Psoas muscle (tissue), 7 donors: ENCODE measurements at regions not wholly inside any gene's neighbourhood (a gene's known extent, or its start where the extent isn't known, plus 50 kb on each side); places are given as distances from the start of the nearest gene placed in this dataset.

Experiments
- ATAC-seq, 4 donors: fragments of 200-7000 bp; cut with Tn5 transposase; one replicate each; pipeline ENCODE4 v1.9.1; 2020; ENCODE audit warnings: moderate library complexity in 3 of 4, mild to moderate bottlenecking in 2 of 4
- DNase-seq, 2 donors: peaks; one replicate each; pipeline ENCODE4 v3.0.0-alpha.2; 2020
- H3K27ac ChIP-seq: fragments of 200-600 bp; one replicate; pipeline ENCODE4 v1.8.0; 2022
- H3K27me3 ChIP-seq, 3 donors: fragments of 200-600 bp in 1 of 3; one replicate each; pipeline versions ENCODE4 v1.6.1 to v1.8.0; 2013 to 2022; ENCODE audit warnings: low read length in 2 of 3, mild to moderate bottlenecking in 2 of 3, moderate library complexity in 1 of 3; ENCODE audit not compliant: insufficient read depth in 3 of 3
- H3K36me3 ChIP-seq, 2 donors: fragments of 200-600 bp in 1 of 2; one replicate each; pipeline versions ENCODE4 v1.6.1 to v1.8.0; 2013 to 2022; ENCODE audit warnings: low read depth in 1 of 2, mild to moderate bottlenecking in 1 of 2, moderate library complexity in 1 of 2; ENCODE audit not compliant: insufficient read depth in 1 of 2
- H3K4me1 ChIP-seq: fragments of 200-600 bp; one replicate; pipeline ENCODE4 v1.8.0; 2022
- H3K4me3 ChIP-seq: fragments of 200-600 bp; one replicate; pipeline ENCODE4 v1.8.0; 2022; ENCODE audit warnings: mild to moderate bottlenecking
- H3K9me3 ChIP-seq: fragments of 200-600 bp; one replicate; pipeline ENCODE4 v1.8.0; 2022
- CTCF ChIP-seq: fragments of 200-600 bp; IDR thresholded peaks from one replicate; pipeline ENCODE4 v1.8.0; 2022; ENCODE audit warnings: antibody characterized with exemption
- WGBS, 3 donors: extraction: QIAGEN DNeasy Blood & Tissue Kit; methylation state at CpG; one replicate each; pipeline versions ENCODE4 v1.1.6 to v1.1.7; 2013; 5-methylcytosine and 5-hydroxymethylcytosine counted together
- intact Hi-C, 2 donors: fragments of 100-400 bp; cut with DNase I; formaldehyde crosslinking; loops; one replicate each; pipeline versions ENCODE4 v1.11.0 to v1.14.2; 2022
- donor health status: healthy with polysubstance abuse.
- donor health status: DM: no; HTN: no; CAD: no; lungs with moderate emphysema.
- donor health status: Bipolar disorder and iron deficiency.
- donor health status: healthy.
- donor health status: DM: yes; HTN: yes; CAD: no.
- donor health status: DM: no; HTN: no; CAD: no.
- donor health status: DM: yes; HTN: yes; CAD: no.

- Histone ChIP-seq H3K9me3 (no peaks in the 10 kb centered on the region), H3K27me3 (no peaks in the 10 kb centered on the region), H3K4me1 (no peaks in the 10 kb centered on the region), H3K36me3 (no peaks in the 10 kb centered on the region), H3K4me3 (no peak overlapping the region), H3K27ac (no peak overlapping the region)
- DNase-seq (no peak), ATAC-seq (no peak)
- no peak for TF ChIP-seq CTCF
- intact Hi-C loops, result loop anchor here in 1 of 2 donors (10.0 kb wide), 1 partner anchor 307 kb away; the partner anchor contains the start of genes HSF2BP and RRP1B
- WGBS, 3 donors, result 84 to 95% (median 89%) methylated on average over 21 of the region's 21 CpGs
Observed at GRCh38 chr21:43347461-43348169, 79.3 kb downstream of the SIK1 start.

DNA sequence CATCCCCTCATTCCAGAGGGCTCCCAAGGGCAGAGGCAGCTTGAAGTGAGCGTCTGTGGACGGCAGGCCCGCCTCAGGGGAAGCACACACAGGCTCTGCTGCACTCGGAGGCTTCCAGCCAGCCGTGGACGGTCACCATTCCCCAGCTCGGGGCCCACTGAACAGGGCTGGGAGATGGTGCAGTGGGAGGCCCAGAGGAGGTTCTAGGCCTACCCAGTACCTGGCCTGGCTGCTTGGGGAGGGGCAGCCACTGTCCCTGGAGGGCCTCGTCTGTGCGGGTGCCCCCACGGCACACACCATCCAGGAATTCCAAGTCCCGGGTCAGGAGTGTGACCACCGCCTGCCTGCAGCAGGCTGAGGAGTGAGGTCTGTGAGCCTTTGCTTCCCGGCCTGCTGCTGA lies 80.4 kb downstream of the SIK1 start:
- Histone ChIP-seq H3K4me1 (peaks cover 10% of the 10 kb centered on the region), H3K36me3 (no peaks in the 10 kb centered on the region), H3K4me3 (no peak overlapping the region), H3K27ac (no peak overlapping the region), H3K9me3 (no peaks in the 10 kb centered on the region), H3K27me3 (no peaks in the 10 kb centered on the region)
- TF ChIP-seq CTCF, result no peak
- DNase-seq (no peak), ATAC-seq (no peak)
- WGBS, 3 donors, result 73 to 92% (median 90%) methylated on average over 10 to 13 of the region's 13 CpGs
- intact Hi-C loops, result loop anchor here in 1 of 2 donors (10.0 kb wide), 1 partner anchor 308 kb away; the partner anchor contains the start of genes HSF2BP and RRP1B

- H3K27ac ChIP-seq, result no peak overlapping the region
- H3K4me3 ChIP-seq, result no peak overlapping the region
- peaks cover 17% of the 10 kb centered on the region for H3K4me1 ChIP-seq
- no peak for TF ChIP-seq CTCF
- no peaks in the 10 kb centered on the region for H3K27me3 ChIP-seq
- 85 to 90% (median 86%) methylated on average over 29 of the region's 29 CpGs for WGBS, 3 donors
- ATAC-seq, result no peak
- no peaks in the 10 kb centered on the region for H3K9me3 ChIP-seq
- DNase-seq, result no peak
- no peaks in the 10 kb centered on the region for H3K36me3 ChIP-seq
- intact Hi-C loops, result loop anchor here in 1 of 2 donors (10.0 kb wide), 1 partner anchor 309 kb away; the partner anchor contains the start of genes HSF2BP and RRP1B
Observed at GRCh38 chr21:43345746-43346409, 81.1 kb downstream of the SIK1 start.

GRCh38 chr21:43345046-43345745 lies 81.7 kb downstream of the SIK1 start:
- no peak overlapping the region for H3K4me3 ChIP-seq
- H3K36me3 ChIP-seq, result no peaks in the 10 kb centered on the region
- no peak for ATAC-seq
- 93 to 96% (median 93%) methylated on average over 31 of the region's 31 CpGs for WGBS, 3 donors
- no peak for TF ChIP-seq CTCF
- no peak overlapping the region for H3K27ac ChIP-seq
- H3K27me3 ChIP-seq, result no peaks in the 10 kb centered on the region
- H3K4me1 ChIP-seq, result peaks cover 23% of the 10 kb centered on the region
- no peak for DNase-seq
- intact Hi-C loops, result loop anchor here in 1 of 2 donors (10.0 kb wide), 1 partner anchor 310 kb away; the partner anchor contains the start of genes HSF2BP and RRP1B
- no peaks in the 10 kb centered on the region for H3K9me3 ChIP-seq
